HepG2 (cell line): ENCODE measurements at regions not wholly inside any gene's neighbourhood (a gene's known extent, or its start where the extent isn't known, plus 50 kb on each side); places are given as distances from the start of the nearest gene placed in this dataset.

Experiments
- ATAC-seq: fragments of 200-7000 bp; cut with Tn5 transposase; 3 replicates; pipeline ENCODE4 v1.9.1; 2020; ENCODE audit warnings: mild to moderate bottlenecking, moderate library complexity
- BruUV-seq: library from RNA; stranded (reverse); fragments of 400-500 nt; replicated peaks from 2 replicates; lab custom pipeline; 2021; lab: Mats Ljungman, UMichigan
- CTCF ChIA-PET: fragments of 300-600 bp; formaldehyde crosslinking; extraction: SDS; loops from one replicate; lab custom pipeline; 2021; ENCODE audit warnings: low total read pairs, inconsistent platforms, low intra/inter-chr PET ratio; lab: Yijun Ruan, JAX
- POLR2A ChIA-PET: fragments of 350-600 bp; sonication (Branson Sonifier 250); formaldehyde crosslinking; loops from one replicate; lab custom pipeline; 2020; ENCODE audit warnings: antibody characterized with exemption, inconsistent platforms; lab: Yijun Ruan, JAX
- DNase-seq: peaks from one replicate; pipeline ENCODE4 v3.0.0-alpha.2; 2015; ENCODE audit warnings: low spot score
- FAIRE-seq: peaks from 3 replicates; lab custom pipeline; 2011; peaks lifted over from hg19 to GRCh38; lab: Jason Lieb, UNC
- H2AFZ ChIP-seq: one replicate; pipeline ENCODE4 v1.6.1; 2011; ENCODE audit warnings: low read length, inconsistent platforms
- H3K27ac ChIP-seq: fragments of 300-600 bp; 3 replicates; pipeline ENCODE4 v1.8.0; 2011; ENCODE audit warnings: mixed run types, mild to moderate bottlenecking, mixed read lengths, low read length, inconsistent platforms; ENCODE audit not compliant: insufficient read depth; ENCODE audit errors: extremely low read length
- H3K27me3 ChIP-seq, 2 experiments: fragments of 200-600 bp in 1 of 2; 2 replicates in 1 of 2; 3 replicates in 1 of 2; pipeline versions ENCODE4 v1.6.0 to v1.8.0; 2011; ENCODE audit warnings: low read length in 2 of 2, mild to moderate bottlenecking in 2 of 2, moderate library complexity in 2 of 2, inconsistent platforms in 1 of 2; ENCODE audit not compliant: insufficient read depth in 2 of 2, control insufficient read depth in 1 of 2
- H3K36me3 ChIP-seq, 2 experiments: fragments of 200-600 bp in 1 of 2; replicated peaks in 1 of 2; 2 replicates in 1 of 2; 3 replicates in 1 of 2; pipeline versions ENCODE4 v1.5.1 to v1.8.0; 2011; ENCODE audit warnings: low read length in 2 of 2, inconsistent platforms in 1 of 2; ENCODE audit not compliant: insufficient read depth in 2 of 2, control insufficient read depth in 1 of 2
- H3K4me1 ChIP-seq: 2 replicates; pipeline ENCODE4 v1.5.1; 2012; ENCODE audit warnings: low read length, inconsistent platforms; ENCODE audit not compliant: insufficient read depth
- H3K4me2 ChIP-seq: 2 replicates; pipeline ENCODE4 v1.6.0; 2011; ENCODE audit warnings: low read depth, low read length, inconsistent platforms
- H3K4me3 ChIP-seq, 3 experiments: fragments of 200-600 bp in 1 of 3; sonication (generic), shearing (Covaris generic) in 1 of 3; replicated peaks in 1 of 3; 2 replicates each; pipeline ENCODE4 v1.5.1; 2011 to 2016; ENCODE audit warnings: low read length in 3 of 3, inconsistent platforms in 2 of 3, low read depth in 2 of 3, mild to moderate bottlenecking in 2 of 3, control low read depth in 1 of 3, mixed read lengths in 1 of 3; ENCODE audit not compliant: insufficient read depth in 1 of 3
- H3K79me2 ChIP-seq: one replicate; pipeline ENCODE4 v1.6.1; 2011; ENCODE audit warnings: low read length, inconsistent platforms; ENCODE audit not compliant: insufficient read depth
- H3K9ac ChIP-seq: 2 replicates; pipeline ENCODE4 v1.6.0; 2011; ENCODE audit warnings: mild to moderate bottlenecking, low read depth, low read length, inconsistent platforms; ENCODE audit not compliant: insufficient read depth
- H3K9me3 ChIP-seq: 2 replicates; pipeline ENCODE4 v1.5.1; 2012; ENCODE audit warnings: mild to moderate bottlenecking, low read length
- H4K20me1 ChIP-seq: 2 replicates; pipeline ENCODE4 v1.6.0; 2011; ENCODE audit warnings: inconsistent platforms, mild to moderate bottlenecking, low read length, moderate library complexity; ENCODE audit not compliant: insufficient read depth
- AGO2 ChIP-seq: fragments of 200-400 bp; formaldehyde crosslinking; optimal IDR thresholded peaks from 2 replicates; pipeline ENCODE3; 2017; ENCODE audit warnings: mild to moderate bottlenecking, low read depth, low read length, moderate library complexity
- ATF7 ChIP-seq, 2 experiments: fragments of 450-650 bp in 1 of 2; sonication (generic) in 1 of 2; formaldehyde crosslinking in 1 of 2; IDR thresholded peaks; 2 replicates each; pipeline versions ENCODE4 v1.4.0 to v1.6.1; 2016 to 2020; ENCODE audit warnings: antibody characterized with exemption in 1 of 2, mild to moderate bottlenecking in 1 of 2, missing genetic modification reagents in 1 of 2
- GATA4 ChIP-seq: sonication (generic); IDR thresholded peaks from 2 replicates; pipeline ENCODE4 v1.6.1; 2016; ENCODE audit warnings: antibody characterized with exemption, low read depth, borderline replicate concordance
- KLF9 ChIP-seq: IDR thresholded peaks from 2 replicates; pipeline ENCODE4 v1.6.1; 2016; ENCODE audit warnings: low read depth
- SIX1 ChIP-seq: sonication (generic); formaldehyde crosslinking; IDR thresholded peaks from 2 replicates; pipeline ENCODE4 v1.4.0; 2020; ENCODE audit warnings: missing genetic modification reagents, borderline replicate concordance
- ZNF160 ChIP-seq: sonication (generic); formaldehyde crosslinking; IDR thresholded peaks from 2 replicates; pipeline ENCODE4 v1.8.0; 2022; ENCODE audit warnings: mild to moderate bottlenecking, inconsistent platforms, missing genetic modification reagents
- ZNF230 ChIP-seq: sonication (generic); formaldehyde crosslinking; IDR thresholded peaks from 2 replicates; pipeline ENCODE4 v1.4.0; 2020; ENCODE audit warnings: mild to moderate bottlenecking, missing genetic modification reagents
- ZNF343 ChIP-seq: sonication (generic); formaldehyde crosslinking; IDR thresholded peaks from 2 replicates; pipeline ENCODE4 v1.4.0; 2020; ENCODE audit warnings: mild to moderate bottlenecking, missing genetic modification reagents
- ZNF7 ChIP-seq: IDR thresholded peaks from 2 replicates; pipeline ENCODE4 v1.6.1; 2016; ENCODE audit warnings: missing biosample characterization, missing genetic modification reagents
- ZSCAN9 ChIP-seq: IDR thresholded peaks from 2 replicates; pipeline ENCODE4 v1.6.1; 2016; ENCODE audit warnings: borderline replicate concordance
- WGBS: methylation state at CpG from one replicate; pipeline ENCODE4 v1.1.6; 2017; ENCODE audit warnings: low lambda C conversion rate; 5-methylcytosine and 5-hydroxymethylcytosine counted together
- in situ Hi-C: cut with HindIII; loops from 2 replicates; pipeline ENCODE4 v1.10.0; 2017; ENCODE audit warnings: low pct_unique_long_range_greater_than_20kb; ENCODE audit not compliant: extremely low pct_ligation_motif_present
- intact Hi-C: fragments of 100-400 bp; cut with micrococcal nuclease; formaldehyde crosslinking; loops from one replicate; pipeline ENCODE4 v1.10.0; 2022; ENCODE audit not compliant: unreplicated experiment
- TF ChIP-seq, protein P1 (sequence below): sonication (generic); formaldehyde crosslinking; IDR thresholded peaks from 2 replicates; pipeline ENCODE4; 2020; ENCODE audit warnings: missing genetic modification reagents, mild to moderate bottlenecking, borderline replicate concordance
- TF ChIP-seq, protein P2 (sequence below): sonication (generic); formaldehyde crosslinking; IDR thresholded peaks from 2 replicates; pipeline ENCODE4 v1.8.0; 2022; ENCODE audit warnings: missing genetic modification reagents, mild to moderate bottlenecking, borderline replicate concordance
- TF ChIP-seq, protein P3 (sequence below): sonication (generic); formaldehyde crosslinking; IDR thresholded peaks from 2 replicates; pipeline ENCODE4 v1.4.0; 2020; ENCODE audit warnings: missing genetic modification reagents
- TF ChIP-seq, protein P4 (sequence below): sonication (generic); formaldehyde crosslinking; IDR thresholded peaks from 2 replicates; pipeline ENCODE4 v1.4.0; 2020; ENCODE audit warnings: missing genetic modification reagents, borderline replicate concordance

DNA sequence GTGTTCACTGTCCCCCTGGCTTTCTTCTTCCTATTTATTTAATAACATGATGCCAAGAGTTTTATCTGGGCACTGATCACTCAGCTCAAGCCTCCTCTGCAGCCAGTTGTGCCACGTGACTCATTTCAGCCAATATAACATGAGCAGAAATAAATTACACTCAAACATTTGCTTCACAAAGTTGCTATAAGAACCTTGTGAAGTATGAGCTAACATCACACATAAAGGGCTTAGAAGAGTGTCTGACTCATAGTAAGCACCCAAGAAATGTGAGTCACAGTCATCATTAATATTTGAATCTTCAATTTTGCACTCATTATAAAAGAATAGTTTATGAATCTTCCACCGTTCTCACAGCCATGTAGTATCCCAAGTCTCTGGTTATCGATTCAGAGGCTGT is 414.6 kb upstream of the NPVF start:
- Histone ChIP-seq H3K4me3 (no peak overlapping the region), H3K9me3 (no peaks in the 10 kb centered on the region), H3K4me1 (no peaks in the 10 kb centered on the region), H2AFZ (no peak overlapping the region), H3K4me2 (no peak overlapping the region), H3K9ac (no peak overlapping the region), H4K20me1 (no peaks in the 10 kb centered on the region), H3K27me3 (no peaks in the 10 kb centered on the region), H3K27ac (no peak overlapping the region), H3K36me3 (no peaks in the 10 kb centered on the region), H3K79me2 (no peaks in the 10 kb centered on the region)
- ATAC-seq (no peak), FAIRE-seq (no peak), DNase-seq (no peak)
- no TSS peak for BruUV-seq
- TF ChIP-seq, protein P1, sequence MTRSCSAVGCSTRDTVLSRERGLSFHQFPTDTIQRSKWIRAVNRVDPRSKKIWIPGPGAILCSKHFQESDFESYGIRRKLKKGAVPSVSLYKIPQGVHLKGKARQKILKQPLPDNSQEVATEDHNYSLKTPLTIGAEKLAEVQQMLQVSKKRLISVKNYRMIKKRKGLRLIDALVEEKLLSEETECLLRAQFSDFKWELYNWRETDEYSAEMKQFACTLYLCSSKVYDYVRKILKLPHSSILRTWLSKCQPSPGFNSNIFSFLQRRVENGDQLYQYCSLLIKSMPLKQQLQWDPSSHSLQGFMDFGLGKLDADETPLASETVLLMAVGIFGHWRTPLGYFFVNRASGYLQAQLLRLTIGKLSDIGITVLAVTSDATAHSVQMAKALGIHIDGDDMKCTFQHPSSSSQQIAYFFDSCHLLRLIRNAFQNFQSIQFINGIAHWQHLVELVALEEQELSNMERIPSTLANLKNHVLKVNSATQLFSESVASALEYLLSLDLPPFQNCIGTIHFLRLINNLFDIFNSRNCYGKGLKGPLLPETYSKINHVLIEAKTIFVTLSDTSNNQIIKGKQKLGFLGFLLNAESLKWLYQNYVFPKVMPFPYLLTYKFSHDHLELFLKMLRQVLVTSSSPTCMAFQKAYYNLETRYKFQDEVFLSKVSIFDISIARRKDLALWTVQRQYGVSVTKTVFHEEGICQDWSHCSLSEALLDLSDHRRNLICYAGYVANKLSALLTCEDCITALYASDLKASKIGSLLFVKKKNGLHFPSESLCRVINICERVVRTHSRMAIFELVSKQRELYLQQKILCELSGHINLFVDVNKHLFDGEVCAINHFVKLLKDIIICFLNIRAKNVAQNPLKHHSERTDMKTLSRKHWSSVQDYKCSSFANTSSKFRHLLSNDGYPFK (CRISPR knock-in tag) = no peak
- TF ChIP-seq ZNF160 (CRISPR knock-in tag) (no peak), ZNF230 (CRISPR knock-in tag) (no peak), ZNF7 (CRISPR knock-in tag) (no peak), ZNF343 (CRISPR knock-in tag) (no peak), GATA4 (no peak), ZSCAN9 (CRISPR knock-in tag) (no peak), SIX1 (CRISPR knock-in tag) (no peak), AGO2 (no peak), ATF7 (IDR thresholded peaks at IDR 0.05) (no peak), ATF7 (CRISPR knock-in tag; IDR thresholded peaks at IDR 0.05) (no peak), KLF9 (CRISPR knock-in tag) (no peak)
- TF ChIP-seq, protein P2, sequence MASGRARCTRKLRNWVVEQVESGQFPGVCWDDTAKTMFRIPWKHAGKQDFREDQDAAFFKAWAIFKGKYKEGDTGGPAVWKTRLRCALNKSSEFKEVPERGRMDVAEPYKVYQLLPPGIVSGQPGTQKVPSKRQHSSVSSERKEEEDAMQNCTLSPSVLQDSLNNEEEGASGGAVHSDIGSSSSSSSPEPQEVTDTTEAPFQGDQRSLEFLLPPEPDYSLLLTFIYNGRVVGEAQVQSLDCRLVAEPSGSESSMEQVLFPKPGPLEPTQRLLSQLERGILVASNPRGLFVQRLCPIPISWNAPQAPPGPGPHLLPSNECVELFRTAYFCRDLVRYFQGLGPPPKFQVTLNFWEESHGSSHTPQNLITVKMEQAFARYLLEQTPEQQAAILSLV (CRISPR knock-in tag) = no peak
- TF ChIP-seq, protein P3, sequence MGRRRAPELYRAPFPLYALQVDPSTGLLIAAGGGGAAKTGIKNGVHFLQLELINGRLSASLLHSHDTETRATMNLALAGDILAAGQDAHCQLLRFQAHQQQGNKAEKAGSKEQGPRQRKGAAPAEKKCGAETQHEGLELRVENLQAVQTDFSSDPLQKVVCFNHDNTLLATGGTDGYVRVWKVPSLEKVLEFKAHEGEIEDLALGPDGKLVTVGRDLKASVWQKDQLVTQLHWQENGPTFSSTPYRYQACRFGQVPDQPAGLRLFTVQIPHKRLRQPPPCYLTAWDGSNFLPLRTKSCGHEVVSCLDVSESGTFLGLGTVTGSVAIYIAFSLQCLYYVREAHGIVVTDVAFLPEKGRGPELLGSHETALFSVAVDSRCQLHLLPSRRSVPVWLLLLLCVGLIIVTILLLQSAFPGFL = no peak
- TF ChIP-seq, protein P4, sequence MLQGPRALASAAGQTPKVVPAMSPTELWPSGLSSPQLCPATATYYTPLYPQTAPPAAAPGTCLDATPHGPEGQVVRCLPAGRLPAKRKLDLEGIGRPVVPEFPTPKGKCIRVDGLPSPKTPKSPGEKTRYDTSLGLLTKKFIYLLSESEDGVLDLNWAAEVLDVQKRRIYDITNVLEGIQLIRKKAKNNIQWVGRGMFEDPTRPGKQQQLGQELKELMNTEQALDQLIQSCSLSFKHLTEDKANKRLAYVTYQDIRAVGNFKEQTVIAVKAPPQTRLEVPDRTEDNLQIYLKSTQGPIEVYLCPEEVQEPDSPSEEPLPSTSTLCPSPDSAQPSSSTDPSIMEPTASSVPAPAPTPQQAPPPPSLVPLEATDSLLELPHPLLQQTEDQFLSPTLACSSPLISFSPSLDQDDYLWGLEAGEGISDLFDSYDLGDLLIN (CRISPR knock-in tag) = no peak
- intact Hi-C loops = no loop called here
- ChIA-PET CTCF (no interaction called here), POLR2A (no interaction called here)
- 0% methylated on average over 3 of the region's 3 CpGs for WGBS
- in situ Hi-C loops = no loop called here
